ENCODE measurements at regions not wholly inside any gene's neighbourhood (a gene's known extent, or its start where the extent isn't known, plus 50 kb on each side); places are given as distances from the start of the nearest gene placed in this dataset.

DNA sequence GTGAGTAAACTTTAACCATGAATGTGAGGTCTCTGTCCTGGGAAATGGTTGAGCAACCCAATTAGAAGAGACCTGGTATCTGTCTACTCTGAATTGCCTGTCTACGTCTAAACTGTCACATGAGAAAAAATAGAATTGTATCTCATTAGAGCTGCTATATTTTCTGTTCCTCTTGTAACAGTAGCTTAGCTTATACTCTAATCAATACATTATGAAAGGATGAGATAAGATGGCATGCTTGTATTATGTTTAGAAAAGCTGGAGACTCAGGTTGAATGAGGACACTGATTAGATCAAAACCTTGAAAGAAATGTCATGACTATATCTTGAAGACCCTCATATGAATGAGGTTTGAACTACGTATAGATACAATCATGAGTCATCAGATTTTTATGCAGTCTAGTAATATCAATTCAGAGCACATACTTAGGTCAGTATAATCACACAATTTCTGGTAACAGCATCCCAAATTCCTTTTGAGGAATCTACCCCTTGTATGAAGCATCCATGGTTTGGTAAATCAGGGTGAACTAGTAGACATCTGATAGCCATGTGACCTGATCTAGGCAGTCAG lies 561.5 kb upstream of the CHORDC1 start:
- Histone ChIP-seq H3K27me3 (ENCODE audit: control insufficient read depth, insufficient read depth, low read length) (no peaks in the 10 kb centered on the region), H3K36me3 (ENCODE audit: control insufficient read depth, insufficient read depth, low read length) (no peaks in the 10 kb centered on the region), H3K4me3 (ENCODE audit: low read depth, low read length) (no peak overlapping the region)
- no peak for DNase-seq (ENCODE audit: low read depth)
- TF ChIP-seq CTCF (IDR thresholded peaks at IDR 0.05; ENCODE audit: insufficient read depth, low read length, poor library complexity, severe bottlenecking), result no peak

- Histone ChIP-seq H3K36me3 (ENCODE audit: control insufficient read depth, insufficient read depth, low read length) (no peaks in the 10 kb centered on the region), H3K27me3 (ENCODE audit: control insufficient read depth, insufficient read depth, low read length) (no peaks in the 10 kb centered on the region), H3K4me3 (ENCODE audit: low read depth, low read length) (no peak overlapping the region)
- no peak for DNase-seq (ENCODE audit: low read depth)
- TF ChIP-seq CTCF (IDR thresholded peaks at IDR 0.05; ENCODE audit: insufficient read depth, low read length, poor library complexity, severe bottlenecking), result no peak
Measured at GRCh38 chr11:90783111-90783510, 560.3 kb upstream of the CHORDC1 start.

DNA sequence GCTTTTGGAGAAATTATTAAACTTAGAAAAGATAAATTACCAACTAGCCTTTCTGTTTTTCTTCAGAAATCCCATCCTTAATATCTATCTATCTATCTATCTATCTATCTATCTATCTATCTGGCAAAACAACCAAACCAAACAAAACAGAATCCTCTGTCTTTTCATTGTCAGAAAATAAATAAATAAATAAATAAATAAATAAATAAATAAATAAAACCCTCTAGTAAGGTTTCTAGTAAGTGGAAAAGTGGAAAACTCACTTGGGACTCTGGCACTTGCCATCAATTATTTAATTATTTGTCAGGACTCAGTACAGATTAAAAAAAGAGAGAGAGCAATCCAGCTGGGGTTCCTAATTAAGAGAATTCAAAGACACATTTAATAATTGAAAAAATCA lies 556.2 kb upstream of the CHORDC1 start:
- Histone ChIP-seq H3K27me3 (ENCODE audit: control insufficient read depth, insufficient read depth, low read length) (no peaks in the 10 kb centered on the region), H3K4me3 (ENCODE audit: low read depth, low read length) (no peak overlapping the region), H3K36me3 (ENCODE audit: control insufficient read depth, insufficient read depth, low read length) (no peaks in the 10 kb centered on the region)
- DNase-seq (ENCODE audit: low read depth), result no peak
- TF ChIP-seq CTCF (IDR thresholded peaks at IDR 0.05; ENCODE audit: insufficient read depth, low read length, poor library complexity, severe bottlenecking), result no peak

GRCh38 chr11:90775567-90776165 lies 552.8 kb upstream of the CHORDC1 start:
- Histone ChIP-seq H3K36me3 (ENCODE audit: control insufficient read depth, insufficient read depth, low read length) (no peaks in the 10 kb centered on the region), H3K4me3 (ENCODE audit: low read depth, low read length) (no peak overlapping the region), H3K27me3 (ENCODE audit: control insufficient read depth, insufficient read depth, low read length) (no peaks in the 10 kb centered on the region)
- DNase-seq (ENCODE audit: low read depth), result no peak
- TF ChIP-seq CTCF (IDR thresholded peaks at IDR 0.05; ENCODE audit: insufficient read depth, low read length, poor library complexity, severe bottlenecking), result no peak

DNA sequence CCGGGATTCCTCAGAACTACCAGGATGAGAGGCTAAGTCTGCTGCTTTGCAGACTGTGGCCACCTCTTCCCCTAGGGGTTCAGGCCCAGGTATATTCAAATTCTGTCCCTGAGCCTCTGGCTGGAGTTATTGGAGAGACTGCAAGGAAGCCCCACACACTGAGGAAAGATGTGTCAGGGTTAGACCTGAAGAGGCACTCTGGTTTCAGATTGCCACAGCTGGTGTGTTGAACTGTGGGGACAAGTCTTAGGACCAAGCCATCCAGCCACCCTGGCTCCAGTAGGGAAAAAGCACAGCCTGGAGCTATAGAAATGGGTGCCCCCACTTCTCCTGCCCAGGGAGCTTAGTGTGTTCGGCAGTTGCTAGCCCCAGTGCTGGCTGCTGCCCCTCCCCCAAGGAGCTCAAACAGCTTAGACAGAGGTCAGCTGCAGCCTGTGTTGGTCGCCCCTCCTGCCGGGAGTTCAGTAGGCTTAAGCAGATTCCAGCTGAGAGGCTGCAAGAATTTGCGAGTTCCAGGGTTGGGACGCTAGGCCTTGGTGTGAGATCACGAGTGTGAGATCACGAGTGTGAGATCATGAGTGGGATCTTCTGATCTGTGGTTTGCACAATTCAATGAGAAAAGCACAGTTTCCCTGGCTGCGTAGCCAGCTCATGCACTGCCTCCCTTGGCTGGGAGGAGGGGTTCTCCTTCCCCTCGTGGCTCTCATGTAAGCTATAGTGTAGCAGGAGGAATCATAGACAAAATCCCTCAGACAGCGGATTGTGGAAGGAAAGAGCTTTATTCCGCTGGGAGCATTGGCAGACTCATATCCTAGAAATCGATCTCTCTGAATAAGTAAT lies 552.1 kb upstream of the CHORDC1 start:
- no peaks in the 10 kb centered on the region for H3K27me3 ChIP-seq (ENCODE audit: control insufficient read depth, insufficient read depth, low read length)
- no peak for DNase-seq (ENCODE audit: low read depth)
- H3K36me3 ChIP-seq (ENCODE audit: control insufficient read depth, insufficient read depth, low read length), result no peaks in the 10 kb centered on the region
- no peak for TF ChIP-seq CTCF (IDR thresholded peaks at IDR 0.05; ENCODE audit: insufficient read depth, low read length, poor library complexity, severe bottlenecking)
- H3K4me3 ChIP-seq (ENCODE audit: low read depth, low read length), result no peak overlapping the region

All from kidney epithelial cell (primary cell).